Coronary artery (tissue), 2 donors: ENCODE measurements at regions not wholly inside any gene's neighbourhood (a gene's known extent, or its start where the extent isn't known, plus 50 kb on each side); places are given as distances from the start of the nearest gene placed in this dataset.
"Not testable (repeated sequence)": the region's sequence is repeated elsewhere in the genome, so short reads cannot be mapped to it uniquely, and the experiment has no call there.

Experiments used
- DNase-seq: peaks from one replicate; pipeline ENCODE4 v3.0.0-alpha.2; 2017; ENCODE audit warnings: low spot score
- H3K27ac ChIP-seq, 2 donors: fragments of 200-600 bp; sonication (generic); one replicate each; pipeline ENCODE4 v1.5.1; 2016 to 2019
- H3K4me3 ChIP-seq: fragments of 200-600 bp; sonication (generic); 2 replicates; pipeline ENCODE4 v1.5.1; 2016; ENCODE audit warnings: mild to moderate bottlenecking, moderate library complexity
- TF ChIP-seq, protein P1 (sequence below): fragments of 200-600 bp; sonication (generic); IDR thresholded peaks from one replicate; pipeline ENCODE4 v1.5.1; 2019; ENCODE audit warnings: antibody characterized with exemption

DNA sequence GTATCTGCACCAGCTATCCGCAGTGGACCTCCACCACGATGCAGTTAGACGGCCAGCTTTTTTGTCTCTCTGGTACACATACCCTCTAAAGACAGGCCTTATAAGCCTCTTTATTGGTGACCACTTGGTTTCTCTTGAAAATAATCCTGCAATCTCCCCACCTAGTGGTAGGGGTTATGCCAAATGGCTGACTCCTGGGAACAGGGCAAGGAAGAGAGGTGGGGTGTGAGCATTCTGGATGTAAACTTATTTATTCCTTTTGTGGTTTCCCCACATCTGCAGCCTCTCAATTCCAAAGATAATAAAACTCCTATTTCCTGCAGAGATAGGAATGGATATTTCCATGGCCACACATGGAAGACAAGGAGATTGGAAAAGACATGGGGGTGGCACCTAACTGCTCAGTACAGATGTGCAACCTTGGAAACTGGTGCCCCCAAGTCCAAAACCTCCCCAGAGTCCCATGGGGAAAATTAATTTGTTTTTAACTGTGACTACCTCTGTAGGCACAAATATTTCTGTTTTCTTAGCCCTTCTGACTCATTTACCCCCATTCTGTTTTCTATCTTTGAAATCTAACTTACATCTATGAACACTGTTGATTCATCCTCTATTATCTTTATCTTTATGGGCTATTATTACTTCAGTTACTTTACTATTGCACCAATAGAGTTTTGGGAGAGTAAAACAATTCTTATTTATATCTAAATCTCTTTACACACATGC, 112.7 kb upstream of the TSHZ3 start:
- H3K27ac ChIP-seq: no peak overlapping the region
- DNase-seq: no peak
- TF ChIP-seq, protein P1, sequence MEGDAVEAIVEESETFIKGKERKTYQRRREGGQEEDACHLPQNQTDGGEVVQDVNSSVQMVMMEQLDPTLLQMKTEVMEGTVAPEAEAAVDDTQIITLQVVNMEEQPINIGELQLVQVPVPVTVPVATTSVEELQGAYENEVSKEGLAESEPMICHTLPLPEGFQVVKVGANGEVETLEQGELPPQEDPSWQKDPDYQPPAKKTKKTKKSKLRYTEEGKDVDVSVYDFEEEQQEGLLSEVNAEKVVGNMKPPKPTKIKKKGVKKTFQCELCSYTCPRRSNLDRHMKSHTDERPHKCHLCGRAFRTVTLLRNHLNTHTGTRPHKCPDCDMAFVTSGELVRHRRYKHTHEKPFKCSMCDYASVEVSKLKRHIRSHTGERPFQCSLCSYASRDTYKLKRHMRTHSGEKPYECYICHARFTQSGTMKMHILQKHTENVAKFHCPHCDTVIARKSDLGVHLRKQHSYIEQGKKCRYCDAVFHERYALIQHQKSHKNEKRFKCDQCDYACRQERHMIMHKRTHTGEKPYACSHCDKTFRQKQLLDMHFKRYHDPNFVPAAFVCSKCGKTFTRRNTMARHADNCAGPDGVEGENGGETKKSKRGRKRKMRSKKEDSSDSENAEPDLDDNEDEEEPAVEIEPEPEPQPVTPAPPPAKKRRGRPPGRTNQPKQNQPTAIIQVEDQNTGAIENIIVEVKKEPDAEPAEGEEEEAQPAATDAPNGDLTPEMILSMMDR: no peak
- H3K4me3 ChIP-seq: no peak overlapping the region

DNA sequence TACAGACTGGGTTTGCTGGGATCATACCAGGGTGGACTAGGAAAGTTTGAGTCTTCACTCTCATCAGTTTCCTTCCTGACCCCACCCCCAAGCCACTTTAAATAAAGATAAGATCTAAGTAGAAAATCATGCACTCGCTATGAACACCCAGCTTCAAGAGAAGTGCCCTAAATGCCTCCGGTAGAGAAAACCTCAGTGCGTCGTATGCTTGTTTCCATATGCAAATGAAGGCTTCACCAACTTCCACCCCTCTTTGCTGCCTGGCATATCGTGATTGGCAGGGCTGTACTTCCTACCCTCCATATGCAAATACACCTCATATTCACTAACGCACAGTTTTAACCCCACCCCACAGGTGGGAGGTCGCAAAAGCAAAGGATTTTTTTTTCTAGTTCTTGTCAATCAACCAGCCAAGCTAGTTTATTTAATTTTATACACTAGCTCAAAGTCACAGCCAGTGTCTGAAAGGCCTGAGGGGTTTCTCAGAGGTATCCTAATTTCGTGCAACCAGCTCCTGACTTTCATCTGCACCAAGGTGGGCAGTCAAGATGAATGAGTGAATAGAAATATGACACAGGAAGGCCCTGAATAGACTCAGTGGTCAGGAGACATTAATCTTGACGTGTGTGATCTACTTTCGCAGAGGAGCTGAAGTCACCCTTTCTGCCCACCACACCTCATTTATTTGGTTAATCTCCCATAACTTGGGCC, 121.1 kb upstream of the TSHZ3 start:
- TF ChIP-seq, protein P1: no peak
- Histone ChIP-seq H3K27ac (no peak overlapping the region), H3K4me3 (no peak overlapping the region)
- DNase-seq: no peak

DNA sequence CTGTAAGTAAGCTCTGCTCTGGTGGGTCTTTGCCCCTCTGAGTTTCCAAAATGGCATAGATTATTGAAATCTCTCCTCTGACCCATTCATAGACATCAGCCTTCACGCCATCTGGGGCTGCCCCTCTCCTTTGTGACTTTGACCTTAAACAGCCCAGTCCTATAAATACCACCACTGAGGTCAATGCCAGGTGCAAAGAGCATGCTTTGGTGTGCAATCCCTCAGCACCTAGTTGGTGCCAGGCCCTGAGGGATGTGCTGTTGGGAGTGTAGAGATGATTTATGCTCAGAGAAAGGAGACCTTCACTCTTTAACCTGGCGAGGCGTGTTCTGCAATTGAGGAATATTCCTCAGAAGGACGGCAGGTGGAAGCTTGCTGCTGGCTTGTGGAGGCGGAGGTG, 121.7 kb upstream of the TSHZ3 start:
- Histone ChIP-seq H3K4me3 (no peak overlapping the region), H3K27ac (no peak overlapping the region)
- no peak for DNase-seq
- TF ChIP-seq, protein P1: no peak

DNA sequence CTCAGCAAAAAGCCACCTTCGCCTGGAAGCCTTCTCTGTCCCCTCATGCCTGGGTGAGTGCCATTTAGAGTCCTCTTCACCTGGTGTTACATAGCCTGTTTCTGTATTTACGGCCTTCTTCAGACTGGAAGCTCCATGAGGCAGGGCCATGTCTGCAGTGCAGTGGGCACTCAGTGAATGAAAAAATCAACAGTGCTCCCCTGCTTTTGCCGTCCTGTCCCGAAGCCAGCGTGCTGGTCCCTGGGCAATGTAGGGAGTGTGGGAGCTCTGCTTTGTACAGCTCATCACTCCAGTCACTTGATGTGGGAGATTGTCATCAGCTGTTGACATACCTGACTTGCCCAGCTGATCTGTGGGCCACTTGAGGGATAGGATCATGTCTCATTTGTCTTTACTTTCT, 129.0 kb upstream of the TSHZ3 start:
- no peak overlapping the region for H3K4me3 ChIP-seq
- H3K27ac ChIP-seq: no peak overlapping the region
- TF ChIP-seq, protein P1: no peak
- no peak for DNase-seq

DNA sequence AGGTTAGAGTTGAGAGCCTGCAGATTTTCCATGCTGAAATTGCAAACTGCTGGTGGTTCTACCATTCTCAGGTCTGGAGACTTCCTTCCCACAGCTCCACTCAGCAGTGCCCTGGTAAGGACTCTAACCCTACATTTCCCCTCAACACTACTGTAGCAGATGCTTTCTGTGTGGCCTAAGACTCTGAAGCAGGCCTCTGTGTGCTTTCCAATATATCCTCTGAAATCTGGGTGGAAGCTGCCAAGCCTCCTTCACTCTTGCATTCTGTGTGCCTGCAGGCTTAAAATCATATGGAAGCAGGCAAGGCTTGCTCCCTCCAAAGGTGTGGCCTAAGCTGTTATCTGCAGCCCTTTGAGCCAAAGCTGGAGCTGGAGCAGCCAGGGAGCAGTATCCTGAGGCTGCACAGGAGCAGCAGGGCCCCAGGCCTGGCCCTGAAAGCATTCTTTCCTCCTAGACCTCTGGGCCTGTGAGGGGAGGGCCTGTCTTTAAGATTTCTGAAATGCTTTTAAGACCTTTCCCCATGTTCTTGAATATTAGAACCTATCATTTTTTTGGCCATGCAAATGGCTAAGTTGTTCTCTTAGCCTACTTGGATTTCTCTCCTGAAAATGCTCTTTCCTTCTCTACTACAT, 134.1 kb upstream of the TSHZ3 start:
- Histone ChIP-seq H3K4me3 (no peak overlapping the region), H3K27ac (no peak overlapping the region)
- no peak for DNase-seq
- TF ChIP-seq, protein P1: no peak

DNA sequence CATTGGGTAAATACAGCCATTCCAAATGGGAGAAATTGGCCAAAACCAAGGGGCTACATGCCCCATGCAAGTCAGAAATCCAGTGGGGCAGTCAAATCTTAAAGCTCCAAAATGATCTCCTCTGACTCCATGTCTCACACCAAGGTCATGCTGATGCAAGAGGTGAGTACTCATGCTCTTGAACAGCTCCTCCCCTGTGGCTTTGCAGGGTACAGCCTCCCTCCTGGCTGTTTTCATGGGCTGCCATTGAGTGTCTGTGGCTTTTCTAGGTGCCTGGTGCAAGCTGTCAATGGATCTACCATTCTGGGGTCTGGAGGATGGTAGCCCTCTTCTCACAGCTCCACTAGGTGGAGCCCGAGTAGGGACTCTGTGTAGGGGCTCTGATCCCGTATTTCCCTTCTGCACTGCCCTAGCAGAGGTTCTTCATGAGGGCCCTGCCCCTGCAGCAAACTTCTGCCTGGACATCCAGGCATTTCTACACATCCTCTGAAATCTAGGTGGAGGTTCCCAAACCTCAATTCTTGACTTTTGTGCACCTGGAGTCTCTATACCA, 135.7 kb upstream of the TSHZ3 start:
- H3K4me3 ChIP-seq, H3K27ac ChIP-seq, DNase-seq: not testable (repeated sequence)

DNA sequence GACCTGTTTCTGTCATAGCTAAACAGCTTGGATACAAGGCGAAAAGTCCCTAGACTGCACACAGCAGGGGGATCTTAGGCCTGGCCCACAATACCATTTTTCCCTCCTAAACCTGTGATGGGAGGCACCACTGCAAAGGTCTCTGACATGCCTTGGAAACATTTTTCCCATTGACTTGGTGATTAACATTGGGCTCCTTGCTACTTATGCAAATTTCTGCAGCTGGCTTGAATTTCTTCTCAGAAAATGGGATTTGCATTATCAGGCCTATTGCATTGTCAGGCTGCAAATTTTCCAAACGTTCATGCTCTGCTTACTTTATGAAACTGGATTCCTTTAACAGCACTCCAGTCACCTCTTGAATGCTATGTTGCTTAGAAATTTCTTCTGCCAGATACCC, 136.2 kb upstream of the TSHZ3 start:
- TF ChIP-seq, protein P1: no peak
- no peak for DNase-seq
- Histone ChIP-seq H3K27ac (no peak overlapping the region), H3K4me3 (no peak overlapping the region)
